ENCODE measurements at regions not wholly inside any gene's neighbourhood (a gene's known extent, or its start where the extent isn't known, plus 50 kb on each side); places are given as distances from the start of the nearest gene placed in this dataset.

DNA sequence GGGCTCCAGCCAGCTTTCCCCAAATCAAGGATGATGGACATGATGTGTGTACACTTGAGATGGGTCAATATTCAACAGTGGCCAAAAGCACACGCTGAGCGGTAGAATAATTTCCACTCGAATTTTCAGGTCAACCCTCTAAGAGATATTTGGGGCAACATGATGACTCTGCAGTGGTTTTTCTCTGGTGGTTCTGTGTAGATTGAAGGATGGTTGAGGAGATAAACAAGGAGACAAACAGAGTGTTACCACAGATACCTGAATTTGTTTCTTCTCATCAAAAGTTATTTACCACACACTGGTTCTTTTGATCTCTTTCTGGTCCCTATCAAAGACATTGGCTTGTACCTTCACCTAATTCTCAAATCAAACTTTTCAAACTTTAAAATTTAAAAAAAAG, 242.0 kb downstream of the ETS1 start:
- TF ChIP-seq, protein P1, sequence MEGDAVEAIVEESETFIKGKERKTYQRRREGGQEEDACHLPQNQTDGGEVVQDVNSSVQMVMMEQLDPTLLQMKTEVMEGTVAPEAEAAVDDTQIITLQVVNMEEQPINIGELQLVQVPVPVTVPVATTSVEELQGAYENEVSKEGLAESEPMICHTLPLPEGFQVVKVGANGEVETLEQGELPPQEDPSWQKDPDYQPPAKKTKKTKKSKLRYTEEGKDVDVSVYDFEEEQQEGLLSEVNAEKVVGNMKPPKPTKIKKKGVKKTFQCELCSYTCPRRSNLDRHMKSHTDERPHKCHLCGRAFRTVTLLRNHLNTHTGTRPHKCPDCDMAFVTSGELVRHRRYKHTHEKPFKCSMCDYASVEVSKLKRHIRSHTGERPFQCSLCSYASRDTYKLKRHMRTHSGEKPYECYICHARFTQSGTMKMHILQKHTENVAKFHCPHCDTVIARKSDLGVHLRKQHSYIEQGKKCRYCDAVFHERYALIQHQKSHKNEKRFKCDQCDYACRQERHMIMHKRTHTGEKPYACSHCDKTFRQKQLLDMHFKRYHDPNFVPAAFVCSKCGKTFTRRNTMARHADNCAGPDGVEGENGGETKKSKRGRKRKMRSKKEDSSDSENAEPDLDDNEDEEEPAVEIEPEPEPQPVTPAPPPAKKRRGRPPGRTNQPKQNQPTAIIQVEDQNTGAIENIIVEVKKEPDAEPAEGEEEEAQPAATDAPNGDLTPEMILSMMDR (conservative IDR thresholded peaks at IDR 0.05; ENCODE audit: low read depth in 2 of 2), result no peak
- no peak for TF ChIP-seq EZH2phosphoT487 (IDR thresholded peaks at IDR 0.05; ENCODE audit: unreplicated experiment)
- no peak for TF ChIP-seq ZNF331 (CRISPR knock-in tag; IDR thresholded peaks at IDR 0.05; ENCODE audit: low read depth)
- no peak for TF ChIP-seq EZH2 (IDR thresholded peaks at IDR 0.05; ENCODE audit: low read depth, unreplicated experiment)
- no peak for TF ChIP-seq REST (IDR thresholded peaks at IDR 0.05; ENCODE audit: unreplicated experiment)
- TF ChIP-seq POLR2AphosphoS5 (IDR thresholded peaks at IDR 0.05; ENCODE audit: low read depth), result no peak
- no peak for TF ChIP-seq STAT1 (IDR thresholded peaks at IDR 0.05; ENCODE audit: unreplicated experiment)
- TF ChIP-seq NANOG (IDR thresholded peaks at IDR 0.05; ENCODE audit: borderline replicate concordance), result no peak
- no peak for TF ChIP-seq CREB1 (CRISPR knock-in tag; IDR thresholded peaks at IDR 0.05; ENCODE audit: low read depth)
- TF ChIP-seq, protein P2, sequence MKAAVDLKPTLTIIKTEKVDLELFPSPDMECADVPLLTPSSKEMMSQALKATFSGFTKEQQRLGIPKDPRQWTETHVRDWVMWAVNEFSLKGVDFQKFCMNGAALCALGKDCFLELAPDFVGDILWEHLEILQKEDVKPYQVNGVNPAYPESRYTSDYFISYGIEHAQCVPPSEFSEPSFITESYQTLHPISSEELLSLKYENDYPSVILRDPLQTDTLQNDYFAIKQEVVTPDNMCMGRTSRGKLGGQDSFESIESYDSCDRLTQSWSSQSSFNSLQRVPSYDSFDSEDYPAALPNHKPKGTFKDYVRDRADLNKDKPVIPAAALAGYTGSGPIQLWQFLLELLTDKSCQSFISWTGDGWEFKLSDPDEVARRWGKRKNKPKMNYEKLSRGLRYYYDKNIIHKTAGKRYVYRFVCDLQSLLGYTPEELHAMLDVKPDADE (IDR thresholded peaks at IDR 0.05), result no peak
- TF ChIP-seq, protein P3, sequence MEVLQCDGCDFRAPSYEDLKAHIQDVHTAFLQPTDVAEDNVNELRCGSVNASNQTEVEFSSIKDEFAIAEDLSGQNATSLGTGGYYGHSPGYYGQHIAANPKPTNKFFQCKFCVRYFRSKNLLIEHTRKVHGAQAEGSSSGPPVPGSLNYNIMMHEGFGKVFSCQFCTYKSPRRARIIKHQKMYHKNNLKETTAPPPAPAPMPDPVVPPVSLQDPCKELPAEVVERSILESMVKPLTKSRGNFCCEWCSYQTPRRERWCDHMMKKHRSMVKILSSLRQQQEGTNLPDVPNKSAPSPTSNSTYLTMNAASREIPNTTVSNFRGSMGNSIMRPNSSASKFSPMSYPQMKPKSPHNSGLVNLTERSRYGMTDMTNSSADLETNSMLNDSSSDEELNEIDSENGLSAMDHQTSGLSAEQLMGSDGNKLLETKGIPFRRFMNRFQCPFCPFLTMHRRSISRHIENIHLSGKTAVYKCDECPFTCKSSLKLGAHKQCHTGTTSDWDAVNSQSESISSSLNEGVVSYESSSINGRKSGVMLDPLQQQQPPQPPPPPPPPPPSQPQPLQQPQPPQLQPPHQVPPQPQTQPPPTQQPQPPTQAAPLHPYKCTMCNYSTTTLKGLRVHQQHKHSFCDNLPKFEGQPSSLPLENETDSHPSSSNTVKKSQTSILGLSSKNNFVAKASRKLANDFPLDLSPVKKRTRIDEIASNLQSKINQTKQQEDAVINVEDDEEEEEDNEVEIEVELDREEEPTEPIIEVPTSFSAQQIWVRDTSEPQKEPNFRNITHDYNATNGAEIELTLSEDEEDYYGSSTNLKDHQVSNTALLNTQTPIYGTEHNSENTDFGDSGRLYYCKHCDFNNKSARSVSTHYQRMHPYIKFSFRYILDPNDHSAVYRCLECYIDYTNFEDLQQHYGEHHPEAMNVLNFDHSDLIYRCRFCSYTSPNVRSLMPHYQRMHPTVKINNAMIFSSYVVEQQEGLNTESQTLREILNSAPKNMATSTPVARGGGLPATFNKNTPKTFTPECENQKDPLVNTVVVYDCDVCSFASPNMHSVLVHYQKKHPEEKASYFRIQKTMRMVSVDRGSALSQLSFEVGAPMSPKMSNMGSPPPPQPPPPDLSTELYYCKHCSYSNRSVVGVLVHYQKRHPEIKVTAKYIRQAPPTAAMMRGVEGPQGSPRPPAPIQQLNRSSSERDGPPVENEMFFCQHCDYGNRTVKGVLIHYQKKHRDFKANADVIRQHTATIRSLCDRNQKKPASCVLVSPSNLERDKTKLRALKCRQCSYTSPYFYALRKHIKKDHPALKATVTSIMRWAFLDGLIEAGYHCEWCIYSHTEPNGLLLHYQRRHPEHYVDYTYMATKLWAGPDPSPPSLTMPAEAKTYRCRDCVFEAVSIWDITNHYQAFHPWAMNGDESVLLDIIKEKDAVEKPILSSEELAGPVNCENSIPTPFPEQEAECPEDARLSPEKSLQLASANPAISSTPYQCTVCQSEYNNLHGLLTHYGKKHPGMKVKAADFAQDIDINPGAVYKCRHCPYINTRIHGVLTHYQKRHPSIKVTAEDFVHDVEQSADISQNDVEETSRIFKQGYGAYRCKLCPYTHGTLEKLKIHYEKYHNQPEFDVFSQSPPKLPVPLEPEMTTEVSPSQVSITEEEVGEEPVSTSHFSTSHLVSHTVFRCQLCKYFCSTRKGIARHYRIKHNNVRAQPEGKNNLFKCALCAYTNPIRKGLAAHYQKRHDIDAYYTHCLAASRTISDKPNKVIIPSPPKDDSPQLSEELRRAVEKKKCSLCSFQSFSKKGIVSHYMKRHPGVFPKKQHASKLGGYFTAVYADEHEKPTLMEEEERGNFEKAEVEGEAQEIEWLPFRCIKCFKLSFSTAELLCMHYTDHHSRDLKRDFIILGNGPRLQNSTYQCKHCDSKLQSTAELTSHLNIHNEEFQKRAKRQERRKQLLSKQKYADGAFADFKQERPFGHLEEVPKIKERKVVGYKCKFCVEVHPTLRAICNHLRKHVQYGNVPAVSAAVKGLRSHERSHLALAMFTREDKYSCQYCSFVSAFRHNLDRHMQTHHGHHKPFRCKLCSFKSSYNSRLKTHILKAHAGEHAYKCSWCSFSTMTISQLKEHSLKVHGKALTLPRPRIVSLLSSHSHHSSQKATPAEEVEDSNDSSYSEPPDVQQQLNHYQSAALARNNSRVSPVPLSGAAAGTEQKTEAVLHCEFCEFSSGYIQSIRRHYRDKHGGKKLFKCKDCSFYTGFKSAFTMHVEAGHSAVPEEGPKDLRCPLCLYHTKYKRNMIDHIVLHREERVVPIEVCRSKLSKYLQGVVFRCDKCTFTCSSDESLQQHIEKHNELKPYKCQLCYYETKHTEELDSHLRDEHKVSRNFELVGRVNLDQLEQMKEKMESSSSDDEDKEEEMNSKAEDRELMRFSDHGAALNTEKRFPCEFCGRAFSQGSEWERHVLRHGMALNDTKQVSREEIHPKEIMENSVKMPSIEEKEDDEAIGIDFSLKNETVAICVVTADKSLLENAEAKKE (CRISPR knock-in tag; IDR thresholded peaks at IDR 0.05), result no peak

All from GM23338 (cell line).